Urinary bladder (tissue), 3 donors: ENCODE measurements at regions not wholly inside any gene's neighbourhood (a gene's known extent, or its start where the extent isn't known, plus 50 kb on each side); places are given as distances from the start of the nearest gene placed in this dataset.
"Not testable (repeated sequence)": the region's sequence is repeated elsewhere in the genome, so short reads cannot be mapped to it uniquely, and the experiment has no call there.

ENCODE experiments used
- DNase-seq: peaks from one replicate; pipeline ENCODE4 v3.0.0-alpha.2; 2015; ENCODE audit errors: extremely low spot score
- H3K27ac ChIP-seq: one replicate; pipeline ENCODE4 v1.5.1; 2013; ENCODE audit warnings: low read depth, mild to moderate bottlenecking, moderate library complexity
- H3K36me3 ChIP-seq: one replicate; pipeline ENCODE4 v1.6.1; 2013; ENCODE audit warnings: mild to moderate bottlenecking, moderate library complexity; ENCODE audit not compliant: insufficient read depth
- H3K4me1 ChIP-seq: one replicate; pipeline ENCODE4 v1.6.1; 2013; ENCODE audit warnings: mild to moderate bottlenecking, moderate library complexity; ENCODE audit not compliant: insufficient read depth
- H3K4me3 ChIP-seq: one replicate; pipeline ENCODE4 v1.5.1; 2013; ENCODE audit warnings: low read depth, low read length
- WGBS: extraction: QIAGEN DNeasy Blood & Tissue Kit; methylation state at CpG from one replicate; pipeline ENCODE4 v1.1.7; 2013; 5-methylcytosine and 5-hydroxymethylcytosine counted together
- donor health status: healthy with polysubstance abuse.
- donor health status: healthy.

GRCh38 chr3:153052096-153052460 lies 109.9 kb upstream of the RAP2B start:
- Histone ChIP-seq H3K4me3 (no peak overlapping the region), H3K36me3 (no peaks in the 10 kb centered on the region), H3K27ac (no peak overlapping the region), H3K4me1 (no peaks in the 10 kb centered on the region)
- WGBS = 32% methylated on average over 4 of the region's 4 CpGs
- no peak for DNase-seq

GRCh38 chr3:153055217-153055616 lies 106.8 kb upstream of the RAP2B start:
- no peaks in the 10 kb centered on the region for H3K4me1 ChIP-seq
- no peak overlapping the region for H3K4me3 ChIP-seq
- whole genome bisulfite sequencing = 87% methylated on average over 5 of the region's 5 CpGs
- H3K36me3 ChIP-seq = no peaks in the 10 kb centered on the region
- H3K27ac ChIP-seq = no peak overlapping the region
- DNase-seq = no peak

- no peak for DNase-seq
- no peak overlapping the region for H3K4me3 ChIP-seq
These were observed 106.2 kb upstream of the RAP2B start for GRCh38 chr3:153055779-153056178.

GRCh38 chr3:153058031-153058688 lies 103.9 kb upstream of the RAP2B start:
- WGBS = 74% methylated on average over 6 of the region's 6 CpGs
- not testable (repeated sequence) for DNase-seq, H3K4me1 ChIP-seq, H3K4me3 ChIP-seq, H3K27ac ChIP-seq, H3K36me3 ChIP-seq

More at GRCh38 chr3:153055779-153056178, 106.2 kb upstream of the RAP2B start:
- H3K36me3 ChIP-seq = no peaks in the 10 kb centered on the region
- no peaks in the 10 kb centered on the region for H3K4me1 ChIP-seq
- WGBS = 80% methylated on average over 2 of the region's 2 CpGs
- no peak overlapping the region for H3K27ac ChIP-seq

- Histone ChIP-seq H3K4me3 (no peak overlapping the region), H3K27ac (no peak overlapping the region)
These were observed 101.7 kb upstream of the RAP2B start for GRCh38 chr3:153060346-153060745.

GRCh38 chr3:153061938-153062528 lies 100.0 kb upstream of the RAP2B start:
- 89% methylated on average over 4 of the region's 4 CpGs for WGBS
- DNase-seq = no peak
- H3K4me1 ChIP-seq = no peaks in the 10 kb centered on the region
- no peak overlapping the region for H3K27ac ChIP-seq
- H3K36me3 ChIP-seq = no peaks in the 10 kb centered on the region
- no peak overlapping the region for H3K4me3 ChIP-seq

More at GRCh38 chr3:153060346-153060745, 101.7 kb upstream of the RAP2B start:
- no peak for DNase-seq
- 73% methylated on average over 5 of the region's 5 CpGs for WGBS
- H3K36me3 ChIP-seq = no peaks in the 10 kb centered on the region
- H3K4me1 ChIP-seq = no peaks in the 10 kb centered on the region

- WGBS = 92% methylated on average over 2 of the region's 2 CpGs
- H3K4me3 ChIP-seq = no peak overlapping the region
- no peak for DNase-seq
- no peak overlapping the region for H3K27ac ChIP-seq
- no peaks in the 10 kb centered on the region for H3K36me3 ChIP-seq
- H3K4me1 ChIP-seq = no peaks in the 10 kb centered on the region
These were observed 98.7 kb upstream of the RAP2B start for GRCh38 chr3:153063337-153063736.

GRCh38 chr3:153066983-153067382 lies 95.0 kb upstream of the RAP2B start:
- DNase-seq = no peak
- no peaks in the 10 kb centered on the region for H3K4me1 ChIP-seq
- 96% methylated on average over 12 of the region's 12 CpGs for WGBS
- H3K27ac ChIP-seq = no peak overlapping the region
- H3K4me3 ChIP-seq = no peak overlapping the region
- no peaks in the 10 kb centered on the region for H3K36me3 ChIP-seq

- H3K4me1 ChIP-seq = no peaks in the 10 kb centered on the region
- H3K4me3 ChIP-seq = no peak overlapping the region
- no peak for DNase-seq
- H3K27ac ChIP-seq = no peak overlapping the region
- WGBS = 33% methylated on average over 5 of the region's 5 CpGs
- no peaks in the 10 kb centered on the region for H3K36me3 ChIP-seq
These were observed 92.2 kb upstream of the RAP2B start for GRCh38 chr3:153069598-153070510.

- H3K36me3 ChIP-seq = no peaks in the 10 kb centered on the region
- no peaks in the 10 kb centered on the region for H3K4me1 ChIP-seq
- H3K27ac ChIP-seq = no peak overlapping the region
- H3K4me3 ChIP-seq = no peak overlapping the region
- no peak for DNase-seq
- 93% methylated on average over 1 of the region's 1 CpG for WGBS
These were observed 91.5 kb upstream of the RAP2B start for GRCh38 chr3:153070511-153070868.

- Histone ChIP-seq H3K4me1 (no peaks in the 10 kb centered on the region), H3K27ac (no peak overlapping the region), H3K4me3 (no peak overlapping the region), H3K36me3 (no peaks in the 10 kb centered on the region)
- DNase-seq = no peak
- WGBS = 79% methylated on average over 2 of the region's 2 CpGs
These were observed 89.6 kb upstream of the RAP2B start for GRCh38 chr3:153072382-153072781.

GRCh38 chr3:153072856-153073255 lies 89.2 kb upstream of the RAP2B start:
- Histone ChIP-seq H3K4me3 (no peak overlapping the region), H3K27ac (no peak overlapping the region), H3K36me3 (no peaks in the 10 kb centered on the region), H3K4me1 (no peaks in the 10 kb centered on the region)
- WGBS = 95% methylated on average over 5 of the region's 5 CpGs
- no peak for DNase-seq

GRCh38 chr3:153073636-153074035 lies 88.4 kb upstream of the RAP2B start:
- 85% methylated on average over 5 of the region's 5 CpGs for WGBS
- Histone ChIP-seq H3K4me3 (no peak overlapping the region), H3K4me1 (no peaks in the 10 kb centered on the region), H3K27ac (no peak overlapping the region), H3K36me3 (no peaks in the 10 kb centered on the region)
- DNase-seq = no peak

- no peak for DNase-seq
- WGBS = 79% methylated on average over 7 of the region's 7 CpGs
- Histone ChIP-seq H3K36me3 (no peaks in the 10 kb centered on the region), H3K4me1 (no peaks in the 10 kb centered on the region), H3K4me3 (no peak overlapping the region), H3K27ac (no peak overlapping the region)
These were observed 83.2 kb upstream of the RAP2B start for GRCh38 chr3:153078826-153079225.
